ENCODE measurements at regions not wholly inside any gene's neighbourhood (a gene's known extent, or its start where the extent isn't known, plus 50 kb on each side); places are given as distances from the start of the nearest gene placed in this dataset.
"Not testable (repeated sequence)": the region's sequence is repeated elsewhere in the genome, so short reads cannot be mapped to it uniquely, and the experiment has no call there.

DNA sequence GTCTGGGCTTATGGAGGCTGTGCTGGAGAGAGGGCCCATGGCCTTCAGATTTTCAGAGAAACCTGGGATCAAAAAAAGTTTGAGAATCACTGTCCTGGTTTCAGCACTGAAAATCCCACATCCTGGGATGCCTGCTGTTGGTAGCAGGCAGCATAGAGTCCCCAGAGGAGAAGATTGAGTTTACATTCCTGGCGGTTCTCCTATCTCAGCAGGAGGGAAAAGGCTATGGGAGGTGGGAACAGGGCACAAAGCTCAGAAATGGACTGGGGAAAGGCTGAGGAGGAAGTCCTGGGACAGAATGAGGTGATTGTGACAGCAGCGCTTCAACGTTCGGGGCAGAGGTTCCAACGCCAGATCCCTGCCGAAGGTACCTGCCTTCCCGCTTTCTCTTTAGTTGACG, 103.4 kb downstream of the ETS2 start:
- TF ChIP-seq, protein P1, sequence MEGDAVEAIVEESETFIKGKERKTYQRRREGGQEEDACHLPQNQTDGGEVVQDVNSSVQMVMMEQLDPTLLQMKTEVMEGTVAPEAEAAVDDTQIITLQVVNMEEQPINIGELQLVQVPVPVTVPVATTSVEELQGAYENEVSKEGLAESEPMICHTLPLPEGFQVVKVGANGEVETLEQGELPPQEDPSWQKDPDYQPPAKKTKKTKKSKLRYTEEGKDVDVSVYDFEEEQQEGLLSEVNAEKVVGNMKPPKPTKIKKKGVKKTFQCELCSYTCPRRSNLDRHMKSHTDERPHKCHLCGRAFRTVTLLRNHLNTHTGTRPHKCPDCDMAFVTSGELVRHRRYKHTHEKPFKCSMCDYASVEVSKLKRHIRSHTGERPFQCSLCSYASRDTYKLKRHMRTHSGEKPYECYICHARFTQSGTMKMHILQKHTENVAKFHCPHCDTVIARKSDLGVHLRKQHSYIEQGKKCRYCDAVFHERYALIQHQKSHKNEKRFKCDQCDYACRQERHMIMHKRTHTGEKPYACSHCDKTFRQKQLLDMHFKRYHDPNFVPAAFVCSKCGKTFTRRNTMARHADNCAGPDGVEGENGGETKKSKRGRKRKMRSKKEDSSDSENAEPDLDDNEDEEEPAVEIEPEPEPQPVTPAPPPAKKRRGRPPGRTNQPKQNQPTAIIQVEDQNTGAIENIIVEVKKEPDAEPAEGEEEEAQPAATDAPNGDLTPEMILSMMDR (IDR thresholded peaks at IDR 0.05; ENCODE audit: control insufficient read depth, extremely low read depth, insufficient read depth), result no peak
- no peak overlapping the region for H3K4me3 ChIP-seq (ENCODE audit: low read depth, low read length)
- DNase-seq (ENCODE audit: low read depth), result no peak

DNA sequence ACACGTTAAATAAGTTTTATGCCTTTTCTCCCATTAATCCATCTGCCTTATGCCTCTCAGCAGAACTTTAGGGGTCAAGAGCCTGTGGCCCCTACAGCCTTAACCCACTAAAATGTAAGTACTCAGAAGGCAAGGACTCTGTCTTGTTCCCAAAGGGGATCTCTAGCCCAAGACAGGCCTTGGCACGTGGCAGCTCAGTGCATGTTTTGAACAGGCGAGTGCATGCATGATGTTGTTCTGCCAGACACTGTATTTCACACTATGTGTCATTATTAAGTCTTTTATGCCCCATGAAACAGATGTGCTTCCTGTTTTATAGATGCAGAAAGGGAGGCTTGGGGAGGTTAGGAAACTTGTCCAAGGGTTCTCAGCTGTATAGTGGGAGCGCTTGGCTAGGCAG, 102.8 kb downstream of the ETS2 start:
- no peak for DNase-seq (ENCODE audit: low read depth)
- TF ChIP-seq, protein P1 (IDR thresholded peaks at IDR 0.05; ENCODE audit: control insufficient read depth, extremely low read depth, insufficient read depth), result no peak

DNA sequence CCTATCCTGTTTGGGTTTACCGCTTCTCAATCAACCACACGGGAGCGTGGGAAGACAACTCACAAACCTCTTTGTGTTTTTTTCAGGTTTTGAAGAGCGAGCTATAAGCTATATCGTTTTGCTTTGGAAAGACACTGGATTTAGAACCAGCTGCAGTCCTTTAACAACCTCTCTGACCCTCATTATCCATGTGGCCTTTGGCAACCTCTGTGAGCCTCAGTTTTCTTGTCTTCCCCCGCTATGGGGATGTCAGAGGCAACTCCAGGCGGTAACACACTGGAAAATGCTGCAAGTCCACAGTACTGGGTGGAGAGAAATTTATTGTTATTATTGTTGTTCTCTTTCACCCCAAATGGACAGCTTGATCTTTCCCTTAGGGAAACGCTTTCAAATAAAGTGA, 100.0 kb downstream of the ETS2 start:
- no peak for DNase-seq (ENCODE audit: low read depth)
- TF ChIP-seq, protein P1 (IDR thresholded peaks at IDR 0.05; ENCODE audit: control insufficient read depth, extremely low read depth, insufficient read depth), result no peak
- H3K4me3 ChIP-seq (ENCODE audit: low read depth, low read length), result no peak overlapping the region

More for the DNA sequence above, 102.8 kb downstream of the ETS2 start:
- no peak overlapping the region for H3K4me3 ChIP-seq (ENCODE audit: low read depth, low read length)

DNA sequence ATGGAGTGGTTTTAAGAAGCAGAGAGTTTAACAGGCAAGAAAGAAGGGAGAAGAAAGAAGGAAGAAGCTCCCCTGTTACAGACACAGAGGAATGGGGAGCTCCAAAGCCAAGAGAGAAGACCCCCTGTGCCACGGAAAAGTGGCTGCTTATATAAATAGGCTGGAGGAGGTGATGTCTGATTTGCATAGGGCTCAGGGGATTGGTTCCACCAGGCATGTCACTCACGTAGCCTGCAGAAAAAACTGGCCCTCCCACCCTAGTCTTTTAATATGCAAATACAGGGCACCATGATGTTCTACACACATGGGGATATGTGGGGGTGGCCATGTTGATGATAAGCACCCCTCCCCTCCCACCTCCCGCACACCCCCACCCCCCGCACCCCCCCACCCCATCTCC, 99.6 kb downstream of the ETS2 start:
- DNase-seq (ENCODE audit: low read depth), result no peak

DNA sequence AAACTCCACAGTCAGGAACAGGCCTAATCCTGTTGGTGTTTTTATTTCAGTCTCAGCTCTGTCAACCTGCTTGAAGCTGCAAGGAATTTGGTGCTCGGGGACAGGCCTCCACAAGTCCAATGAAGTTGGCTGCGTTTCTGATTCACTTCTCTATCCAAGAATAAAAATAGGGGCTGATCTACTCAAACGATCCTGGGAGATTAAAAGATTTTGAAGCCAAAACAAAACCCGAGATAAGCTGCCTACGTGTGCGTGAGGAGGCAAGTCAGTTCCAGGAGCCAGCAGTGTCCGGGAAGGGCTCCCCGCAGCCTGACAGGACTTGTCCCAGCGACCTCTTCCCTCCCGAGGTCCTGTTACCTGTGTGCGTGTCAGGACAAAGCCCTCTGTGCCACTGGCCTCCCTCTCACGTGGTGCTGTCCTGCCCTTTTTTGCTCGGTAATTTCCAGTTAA, 98.0 kb downstream of the ETS2 start:
- TF ChIP-seq, protein P1 (IDR thresholded peaks at IDR 0.05; ENCODE audit: control insufficient read depth, extremely low read depth, insufficient read depth), result no peak
- no peak overlapping the region for H3K4me3 ChIP-seq (ENCODE audit: low read depth, low read length)
- DNase-seq (ENCODE audit: low read depth), result no peak

More for the DNA sequence above, 99.6 kb downstream of the ETS2 start:
- no peak overlapping the region for H3K4me3 ChIP-seq (ENCODE audit: low read depth, low read length)
- TF ChIP-seq, protein P1 (IDR thresholded peaks at IDR 0.05; ENCODE audit: control insufficient read depth, extremely low read depth, insufficient read depth), result no peak

DNA sequence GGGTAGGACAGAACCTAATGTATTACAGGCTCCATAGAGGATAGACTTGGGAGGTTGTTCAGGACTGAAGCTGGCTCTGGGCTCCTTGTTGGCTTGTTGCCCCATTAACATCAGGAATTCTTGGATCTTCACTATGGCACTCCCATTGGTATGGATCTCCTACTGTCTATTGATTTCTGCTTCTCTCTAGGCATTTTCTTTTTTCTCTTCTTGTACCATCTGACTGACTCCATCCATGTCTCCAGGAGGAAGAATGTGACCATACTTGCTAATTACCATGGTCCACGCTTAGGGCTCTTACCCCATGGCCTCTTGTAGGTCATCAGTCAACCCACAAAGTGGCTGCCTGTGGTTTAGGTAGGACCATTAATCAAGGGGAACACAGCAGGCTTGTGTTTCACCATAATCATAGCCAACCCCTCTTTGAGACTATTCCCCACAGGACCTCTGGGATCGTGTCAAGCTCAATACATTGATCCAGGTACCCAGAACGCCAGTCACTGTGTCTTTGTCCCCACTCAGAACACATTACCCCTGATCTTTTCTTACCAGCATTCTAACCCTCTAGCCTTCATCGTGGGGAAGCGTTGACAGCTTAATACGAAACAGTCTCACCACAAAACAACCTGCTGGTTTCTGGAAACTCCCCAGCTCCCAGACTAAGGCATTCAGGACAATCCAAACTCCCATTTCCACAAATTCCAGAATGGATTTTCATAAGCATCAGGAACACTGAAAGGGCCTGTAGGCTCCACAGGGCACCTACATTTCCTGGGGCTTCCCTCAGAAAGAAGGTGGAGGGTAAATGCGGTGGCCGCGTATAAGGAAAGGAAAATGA, 97.1 kb downstream of the ETS2 start:
- no peak for DNase-seq (ENCODE audit: low read depth)
- H3K4me3 ChIP-seq (ENCODE audit: low read depth, low read length), result no peak overlapping the region
- TF ChIP-seq, protein P1 (IDR thresholded peaks at IDR 0.05; ENCODE audit: control insufficient read depth, extremely low read depth, insufficient read depth), result no peak

DNA sequence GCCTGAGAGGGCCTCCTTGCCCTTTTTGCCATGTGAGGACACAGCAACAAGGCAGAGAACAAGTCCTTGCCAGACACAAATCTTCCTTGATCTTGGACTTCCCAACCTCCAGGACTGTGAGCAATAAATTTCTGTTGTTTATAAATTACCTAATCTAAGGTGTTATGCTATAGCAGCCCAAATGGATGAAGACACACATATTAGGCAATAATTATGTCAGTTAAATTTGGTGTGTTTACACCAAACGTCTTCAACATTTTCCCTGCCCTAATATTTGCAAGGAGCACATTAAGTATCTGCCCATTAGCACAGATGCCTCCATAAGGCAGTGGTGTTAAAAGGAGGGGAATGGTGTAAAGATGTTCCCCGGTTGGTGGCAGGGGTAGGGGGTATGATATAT, 94.8 kb downstream of the ETS2 start:
- no peak overlapping the region for H3K4me3 ChIP-seq (ENCODE audit: low read depth, low read length)
- DNase-seq (ENCODE audit: low read depth), result no peak
- TF ChIP-seq, protein P1 (IDR thresholded peaks at IDR 0.05; ENCODE audit: control insufficient read depth, extremely low read depth, insufficient read depth), result no peak

DNA sequence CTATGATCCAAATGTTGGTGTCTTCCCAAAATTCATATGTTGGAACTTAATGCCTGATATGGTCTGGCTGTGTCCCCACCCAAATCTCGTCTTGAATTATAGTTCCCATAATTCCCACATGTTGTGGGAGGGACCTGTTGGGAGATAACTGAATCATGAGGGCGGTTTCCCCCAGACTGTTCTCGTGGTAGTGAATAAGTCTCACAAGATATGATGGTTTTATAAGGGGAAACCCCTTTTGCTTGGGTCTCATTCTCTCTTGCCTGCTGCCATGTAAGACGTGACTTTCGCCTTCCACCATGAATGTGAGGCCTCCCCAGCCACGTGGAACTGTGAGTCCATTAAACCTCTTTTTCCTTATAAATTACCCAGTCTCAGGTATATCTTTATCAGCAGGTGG, 94.3 kb downstream of the ETS2 start:
- not testable (repeated sequence) for H3K4me3 ChIP-seq (ENCODE audit: low read depth, low read length); DNase-seq (ENCODE audit: low read depth)
